GM21423 (cell line): ENCODE measurements at regions not wholly inside any gene's neighbourhood (a gene's known extent, or its start where the extent isn't known, plus 50 kb on each side); places are given as distances from the start of the nearest gene placed in this dataset.

Source experiments
- ATAC-seq: cut with Tn5 transposase; IDR thresholded peaks from one replicate; pipeline ENCODE4 v1.9.1; 2021; ENCODE audit warnings: mild to moderate bottlenecking, moderate library complexity; ENCODE audit not compliant: unreplicated experiment

DNA sequence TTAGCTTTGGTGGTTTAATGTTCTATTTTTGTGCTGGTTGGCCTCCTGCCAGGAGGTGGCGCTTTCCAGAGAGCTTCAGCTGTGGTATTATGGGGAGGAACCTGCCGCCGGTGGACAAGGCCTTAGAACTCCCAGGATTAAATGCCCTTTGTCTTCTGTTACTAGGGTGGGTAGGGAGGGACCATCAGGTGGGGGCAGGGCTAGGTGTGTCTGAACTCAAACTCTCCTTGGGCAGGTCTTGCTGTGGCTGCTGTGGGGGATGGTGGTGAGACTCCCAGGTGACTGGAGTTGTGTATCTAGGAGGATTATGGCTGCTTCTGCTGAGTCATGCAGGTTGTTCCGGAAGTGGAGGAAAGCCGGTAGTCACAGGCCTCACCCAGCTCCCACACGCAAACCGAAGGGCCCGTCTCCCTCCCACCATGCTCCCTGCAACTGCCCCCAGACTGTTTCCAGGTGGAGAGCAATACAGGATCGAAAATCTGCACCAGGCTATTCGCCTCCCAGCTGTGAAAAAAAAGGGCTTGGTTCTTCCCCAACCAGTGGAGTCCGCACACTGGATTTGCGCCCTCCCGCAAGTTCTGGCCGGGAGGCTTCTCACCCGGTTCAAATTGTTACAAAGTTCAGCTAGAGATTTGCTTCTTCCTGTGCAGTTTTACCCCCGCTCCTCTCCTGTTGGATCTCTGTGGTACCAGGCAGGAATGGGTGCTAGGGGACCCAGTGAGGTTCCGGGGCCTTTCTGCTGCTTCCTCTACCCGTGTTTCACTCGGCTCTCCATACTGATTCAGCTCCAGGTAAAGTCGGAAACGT, 220.5 kb downstream of the CENPF start:
- ATAC-seq: no peak

DNA sequence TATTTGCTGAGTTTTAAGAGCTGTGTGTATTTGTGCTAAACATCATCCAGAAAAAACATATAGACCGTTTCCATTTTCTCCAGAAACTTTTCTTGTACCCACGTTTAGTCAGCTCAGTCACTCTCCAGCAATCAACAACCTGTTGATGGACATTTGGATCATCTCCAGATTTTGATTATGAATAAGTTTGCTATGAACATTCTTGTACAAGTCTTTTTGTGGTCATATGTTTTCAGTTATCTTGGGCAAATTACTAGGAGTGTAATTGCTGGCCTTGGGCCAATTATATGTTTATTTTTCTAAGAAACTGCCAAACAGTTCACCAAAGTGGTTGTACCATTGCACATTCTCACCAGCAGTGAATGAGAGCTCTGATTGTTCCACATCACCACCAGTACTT, 221.8 kb downstream of the CENPF start:
- no peak for ATAC-seq

DNA sequence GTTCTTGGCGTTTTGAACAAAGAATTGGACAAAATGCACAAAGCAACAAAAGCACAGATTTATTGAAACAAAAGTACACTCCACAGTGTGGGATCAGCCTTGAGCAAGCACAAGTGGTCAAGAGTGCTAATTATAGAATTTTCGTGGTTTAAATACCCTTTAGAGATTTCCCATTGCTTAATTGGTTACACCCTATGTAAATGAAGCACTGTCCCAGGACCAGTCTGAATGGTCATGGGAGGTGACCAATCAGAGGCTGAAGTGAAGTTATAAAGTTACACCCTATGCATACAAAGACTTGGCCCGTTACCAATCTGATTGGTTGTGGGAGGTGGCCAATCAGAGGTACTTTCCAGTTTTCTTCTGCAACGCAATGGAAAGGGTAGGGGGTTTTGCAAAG, 223.6 kb downstream of the CENPF start:
- no peak for ATAC-seq

DNA sequence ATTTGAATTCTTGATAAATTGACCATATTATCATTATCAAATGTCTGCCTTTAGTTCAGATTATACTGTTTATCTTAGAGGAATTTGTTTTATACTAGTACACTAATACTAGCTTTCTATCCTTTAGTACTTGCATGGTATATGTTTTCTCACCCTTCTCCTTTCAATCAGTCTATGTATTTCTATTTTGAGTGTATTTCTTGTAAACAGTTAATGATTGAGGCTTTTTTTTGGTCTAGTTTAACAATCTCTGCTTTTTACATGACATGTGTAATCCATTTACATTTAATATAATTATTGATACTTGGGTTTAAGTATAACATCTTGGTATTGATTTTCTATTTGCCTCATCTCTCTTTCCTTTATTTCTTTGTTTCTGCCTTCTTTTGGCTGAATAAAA, 224.9 kb downstream of the CENPF start:
- no peak for ATAC-seq

DNA sequence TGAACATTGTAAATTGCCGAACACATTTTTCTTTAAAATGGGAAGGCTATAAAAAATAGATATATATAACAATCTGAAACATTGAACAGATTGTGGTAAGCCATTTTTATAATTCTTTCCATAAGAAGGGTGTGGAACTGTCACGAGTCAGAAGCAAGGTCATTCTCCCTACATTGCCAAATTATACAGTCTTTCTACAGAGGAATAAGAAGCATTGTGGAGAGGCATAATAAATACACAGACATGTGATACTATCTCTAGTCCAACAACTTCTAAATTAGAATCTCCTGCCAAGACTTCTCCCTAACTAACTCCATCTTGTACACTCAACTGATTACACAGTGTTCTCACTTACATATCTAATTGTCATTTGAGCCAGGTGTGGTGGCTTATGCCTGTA, 227.9 kb downstream of the CENPF start:
- ATAC-seq: no peak

DNA sequence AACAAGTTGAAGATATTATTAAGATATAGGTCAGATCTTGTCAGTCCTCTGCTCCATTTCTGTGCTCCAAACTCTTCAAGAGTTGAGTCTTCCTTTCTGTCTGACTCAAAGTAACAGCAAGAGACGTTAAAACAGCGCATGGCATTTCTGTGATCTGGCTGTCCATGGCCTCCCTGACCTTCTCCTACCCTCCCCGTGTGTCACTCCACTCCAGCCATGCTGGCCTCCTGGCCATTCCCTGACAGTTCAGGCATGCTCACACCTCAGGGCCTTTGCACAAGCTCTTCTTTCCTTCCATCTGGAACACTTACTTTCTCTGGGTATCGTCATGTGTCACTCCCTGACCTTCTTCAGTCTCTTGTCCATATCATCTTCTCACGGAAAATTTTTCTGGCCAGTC, 229.0 kb downstream of the CENPF start:
- no peak for ATAC-seq

DNA sequence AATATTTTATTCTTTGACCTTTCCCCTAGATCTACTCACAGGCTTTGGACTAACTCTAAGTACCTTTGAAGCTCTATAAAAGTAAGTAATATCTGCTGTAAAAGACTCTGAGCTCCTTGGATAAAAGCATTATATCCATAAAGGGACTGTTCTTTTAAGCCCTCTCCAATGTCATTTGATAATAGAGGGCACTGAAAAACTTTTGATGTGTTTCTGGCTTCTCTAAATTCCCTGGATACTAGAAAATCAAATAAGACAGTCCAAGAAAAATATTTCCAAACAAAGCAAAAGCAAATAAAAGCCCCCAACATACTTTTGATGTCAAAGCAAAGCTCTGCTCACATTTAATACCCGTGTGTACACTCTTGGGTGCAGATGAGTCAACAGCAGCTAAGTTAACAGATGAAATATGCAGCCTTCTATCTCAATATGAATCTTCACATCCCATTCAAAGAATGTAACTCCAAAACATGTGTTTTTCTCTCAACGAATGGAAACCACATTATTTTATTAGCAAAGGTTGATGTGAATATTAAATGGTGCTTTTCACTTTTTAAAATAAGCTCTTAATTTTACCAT, 230.3 kb downstream of the CENPF start:
- ATAC-seq: no peak

DNA sequence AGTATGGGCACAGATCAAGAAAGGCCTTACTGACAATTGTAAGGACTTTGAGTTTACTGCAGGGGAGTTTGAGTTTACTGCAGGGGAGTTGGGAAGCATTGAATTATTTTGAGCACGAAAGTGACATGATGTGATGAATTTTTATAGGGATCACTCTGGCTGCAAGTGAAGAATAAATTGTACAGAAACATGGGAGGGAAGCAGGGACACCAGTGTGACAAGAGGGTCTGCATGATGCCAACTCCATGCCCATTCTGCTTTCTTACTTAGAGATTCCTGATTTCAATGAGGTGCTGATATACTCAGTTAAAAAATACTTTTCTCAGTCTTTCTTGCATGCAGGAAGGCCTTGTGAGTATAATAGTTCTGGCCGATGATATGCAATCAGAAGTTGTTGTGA, 234.4 kb downstream of the CENPF start:
- ATAC-seq: no peak

DNA sequence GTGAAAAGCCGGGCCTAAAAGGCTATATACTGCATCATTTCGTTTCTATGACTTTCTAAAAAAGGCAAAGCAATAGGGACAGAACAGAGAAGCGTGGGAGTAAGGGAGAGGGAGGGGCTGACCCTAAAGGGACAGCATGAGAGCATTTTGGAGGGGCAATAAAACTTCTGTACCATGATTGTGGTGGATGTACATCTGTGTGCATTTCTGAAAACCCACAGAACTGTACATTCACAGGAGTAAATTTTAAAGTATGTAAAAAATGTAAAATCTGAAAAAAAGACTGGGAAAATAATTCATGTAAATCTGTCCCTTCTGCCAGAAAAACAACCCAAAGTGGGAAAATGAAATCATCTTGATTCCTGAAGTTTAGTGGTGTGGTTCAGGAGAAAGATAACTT, 235.4 kb downstream of the CENPF start:
- ATAC-seq: no peak

DNA sequence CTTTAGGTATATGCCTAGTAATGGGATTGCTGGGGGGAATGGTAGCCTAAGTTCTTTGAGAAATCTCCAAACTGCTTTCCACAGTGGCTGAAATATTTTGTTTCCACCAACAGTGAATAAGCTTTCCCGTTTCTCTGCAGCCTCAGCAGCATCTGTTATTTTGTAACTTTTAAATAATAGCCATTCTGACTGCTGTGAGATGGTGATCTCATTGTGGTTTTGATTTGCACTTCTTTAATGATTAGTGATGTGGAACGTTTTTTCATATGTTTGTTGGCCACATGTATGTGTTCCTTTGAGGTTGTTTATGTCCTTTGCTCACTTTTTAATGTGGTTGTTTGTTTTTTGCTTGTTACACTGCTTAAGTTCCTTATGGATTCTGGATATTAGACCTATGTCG, 237.4 kb downstream of the CENPF start:
- no peak for ATAC-seq

DNA sequence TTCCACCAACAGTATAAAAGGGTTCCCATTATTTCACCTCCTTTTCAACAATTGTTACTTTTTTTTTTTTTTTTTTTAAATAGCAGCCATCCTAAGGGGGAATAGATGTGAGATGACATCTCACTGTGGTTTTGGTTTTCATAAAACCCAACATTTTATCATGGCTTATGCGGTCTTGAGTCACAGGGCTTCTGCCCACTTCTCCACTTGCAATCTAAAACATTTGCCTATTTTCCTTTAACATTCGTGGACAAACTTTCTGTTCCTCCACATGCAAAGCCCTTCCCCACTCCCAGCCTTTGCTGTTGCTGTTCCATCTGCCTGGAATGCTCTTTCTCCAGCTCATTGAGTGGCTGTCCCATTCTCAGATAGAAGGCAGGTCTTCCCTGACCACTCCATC, 239.7 kb upstream of the KCNK2 start:
- no peak for ATAC-seq

DNA sequence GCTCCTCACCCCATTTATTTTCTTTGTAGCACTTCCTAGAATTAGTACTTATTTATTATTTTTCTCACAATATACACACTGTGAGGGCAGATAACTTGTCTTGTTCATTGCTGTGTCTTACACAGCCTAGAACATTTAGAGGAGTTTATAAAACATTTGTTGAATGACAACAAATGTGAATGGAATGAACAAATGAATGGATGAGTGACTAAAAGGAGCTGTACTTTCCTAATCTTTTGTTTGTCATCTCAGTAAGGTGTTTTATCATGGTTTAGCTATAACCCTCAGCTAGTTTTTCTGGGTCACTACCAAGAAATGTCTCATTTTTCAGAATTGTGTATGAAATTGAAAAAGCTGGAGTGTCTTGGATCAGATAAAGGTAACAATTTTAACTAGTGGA, 239.3 kb upstream of the KCNK2 start:
- ATAC-seq: no peak

DNA sequence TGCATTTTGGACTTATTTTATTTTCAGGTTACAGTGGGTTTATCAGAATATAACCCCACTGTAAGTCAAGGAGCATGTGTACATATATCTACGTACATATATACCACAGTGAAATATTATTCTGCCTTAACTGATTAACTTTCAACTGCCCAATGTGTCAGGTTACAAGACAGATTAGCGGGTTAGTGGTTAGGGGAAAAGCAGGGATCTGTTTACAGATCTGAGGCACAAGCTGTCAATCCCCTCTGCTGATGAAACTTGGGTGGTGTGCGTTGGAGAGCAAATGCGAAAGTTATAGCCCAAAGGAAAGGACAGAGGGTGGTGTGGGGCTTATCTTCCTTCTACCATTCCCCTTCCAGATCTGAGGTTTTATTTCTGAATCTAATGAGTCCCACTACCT, 238.2 kb upstream of the KCNK2 start:
- ATAC-seq: no peak

DNA sequence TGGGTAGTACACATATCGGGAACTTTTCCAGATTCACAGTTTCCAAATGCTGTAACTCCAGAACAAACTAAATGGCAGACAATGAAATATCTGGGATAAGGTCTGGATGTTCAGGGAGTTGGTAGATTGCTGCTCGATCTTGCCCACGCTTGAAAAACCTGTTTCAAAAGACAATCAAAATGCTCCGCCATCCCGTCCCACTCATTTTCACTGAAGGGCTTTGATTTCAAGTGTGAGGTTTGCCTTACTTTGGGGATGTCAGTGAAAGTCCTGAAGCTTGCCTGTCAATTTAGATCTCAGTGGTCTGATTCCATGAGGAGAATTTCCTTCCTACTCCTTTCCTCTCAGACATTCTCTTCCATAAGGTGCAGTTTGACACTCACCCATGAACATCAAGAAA, 236.3 kb upstream of the KCNK2 start:
- ATAC-seq: no peak

DNA sequence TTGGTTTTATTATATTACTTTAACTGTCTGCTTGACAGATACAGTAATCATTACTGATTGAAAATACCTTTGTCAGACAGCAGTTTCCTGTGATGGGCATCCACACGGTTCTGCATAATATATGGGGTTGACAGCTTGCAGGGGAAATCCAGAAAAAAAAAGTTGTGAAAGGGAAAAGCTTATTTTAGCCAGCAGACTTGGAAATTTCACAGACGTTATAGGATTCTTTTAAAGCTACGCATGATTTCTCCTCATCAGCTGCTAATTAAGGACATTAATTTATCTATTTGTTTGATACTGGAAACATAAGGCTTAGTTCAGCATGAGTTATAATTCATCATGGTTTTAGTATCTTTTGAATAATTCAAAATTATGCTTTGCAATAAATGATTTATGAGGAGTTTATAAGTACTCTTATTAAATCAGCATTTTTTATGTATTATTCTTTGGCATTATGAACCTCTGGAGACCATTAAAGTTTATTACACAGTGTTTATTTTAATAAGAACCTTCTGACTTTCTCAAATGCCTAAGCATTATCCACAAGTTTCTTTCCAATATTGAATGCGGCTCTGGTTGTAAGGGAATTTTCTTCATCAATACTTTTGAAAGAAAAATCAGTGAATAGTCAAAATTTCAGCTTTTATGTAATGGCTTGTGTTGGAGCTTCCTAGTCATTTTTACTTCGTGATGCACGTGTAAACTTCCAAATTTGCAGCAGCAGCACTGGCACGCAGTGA, 235.3 kb upstream of the KCNK2 start:
- ATAC-seq: no peak

DNA sequence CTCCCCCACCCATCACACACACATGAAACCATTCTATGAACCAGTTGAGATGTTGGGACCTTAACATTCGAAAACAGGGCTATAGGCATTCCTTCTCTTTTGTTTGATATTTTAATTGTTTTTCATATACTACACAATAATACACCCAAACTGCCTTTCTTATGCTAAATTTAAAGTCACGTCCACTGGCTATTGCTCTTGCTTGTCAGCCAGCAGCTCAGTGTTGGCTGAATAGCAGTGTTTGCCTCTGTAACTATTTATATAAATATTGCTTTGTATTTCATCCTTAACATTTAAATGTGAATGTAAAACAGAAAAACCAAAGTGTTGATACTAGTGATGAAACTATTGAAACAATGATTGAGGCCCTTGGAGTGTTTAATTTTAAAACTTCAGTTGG, 234.4 kb upstream of the KCNK2 start:
- ATAC-seq: no peak

DNA sequence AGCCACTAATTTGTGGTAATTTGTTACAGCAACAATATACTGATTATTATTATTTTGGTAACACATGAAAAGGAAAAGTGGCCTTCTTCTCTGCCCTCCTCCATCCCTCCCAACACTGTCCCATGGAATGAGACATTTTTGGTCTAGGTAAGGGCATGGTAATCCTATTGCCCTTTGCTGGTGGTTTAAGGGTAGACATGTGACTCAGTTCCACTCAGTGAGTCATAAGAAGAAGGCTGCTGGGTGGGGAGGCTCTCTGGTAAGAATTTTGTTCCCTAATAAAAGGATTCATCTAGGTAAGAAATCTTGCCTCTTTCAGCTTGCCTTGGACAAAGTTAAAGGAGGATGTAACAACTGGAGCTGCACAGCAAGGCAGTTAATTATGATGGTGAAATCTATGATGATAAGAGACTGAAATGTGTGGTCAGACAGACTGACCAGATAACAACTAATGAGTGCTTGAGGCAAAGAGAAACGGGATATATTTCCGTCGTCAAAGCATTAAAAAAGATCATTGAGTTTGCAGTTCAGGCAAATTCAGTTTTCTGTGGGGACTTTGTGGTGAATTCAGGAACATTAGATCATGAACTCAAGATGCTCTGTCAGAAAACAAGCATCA, 232.0 kb upstream of the KCNK2 start:
- no peak for ATAC-seq

DNA sequence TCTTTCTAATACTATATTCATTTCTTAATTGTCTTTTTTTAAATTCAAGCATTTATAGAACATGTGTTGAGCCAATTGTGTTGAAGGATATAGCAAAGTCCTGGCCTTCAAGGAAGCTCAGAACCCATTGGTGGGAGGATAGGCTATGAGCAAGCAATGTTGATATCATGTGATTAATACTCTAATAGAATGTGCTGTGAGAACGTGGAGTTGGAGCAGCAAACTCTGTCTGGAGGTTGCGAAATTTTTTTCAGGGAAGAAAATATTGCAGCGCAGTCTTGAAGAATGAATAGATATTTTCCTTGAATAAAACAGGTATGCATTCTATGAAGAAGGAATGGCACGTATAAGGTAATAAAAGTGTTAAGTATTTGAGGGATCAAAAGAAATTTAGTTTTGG, 229.2 kb upstream of the KCNK2 start:
- no peak for ATAC-seq

DNA sequence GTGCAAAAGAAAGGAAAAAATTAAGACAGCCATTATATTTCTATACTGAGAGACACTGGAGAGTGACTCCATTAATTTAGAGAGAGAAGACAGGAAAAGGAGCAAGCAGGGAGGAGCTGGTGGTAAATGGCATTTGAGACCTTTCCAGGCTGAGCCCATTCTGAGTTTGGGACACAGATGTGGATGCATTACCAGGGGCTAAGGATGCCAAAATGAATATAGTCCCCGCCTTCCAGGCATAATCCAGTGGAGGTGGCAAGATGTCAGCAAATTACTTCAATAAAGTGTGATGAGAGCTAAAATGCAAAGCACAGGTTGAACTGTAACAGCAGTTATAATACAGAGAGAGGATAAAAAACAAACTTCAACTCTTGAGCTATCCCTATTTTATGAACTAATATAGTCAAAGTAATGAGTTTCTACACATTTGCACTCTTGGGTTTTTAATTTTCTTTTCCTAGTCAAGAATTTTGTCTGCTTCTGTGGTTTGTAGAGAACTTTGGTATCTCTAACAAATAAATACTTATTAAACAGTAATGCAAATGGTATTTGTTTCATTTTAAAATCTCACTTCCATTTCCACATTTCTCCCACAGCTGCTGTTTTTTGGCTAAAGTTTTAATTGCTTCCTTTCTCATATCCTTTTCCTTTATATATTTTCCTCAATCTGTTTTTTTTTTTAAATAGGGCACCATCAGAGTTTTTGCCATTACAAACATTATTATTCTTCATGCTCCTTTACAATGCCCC, 228.2 kb upstream of the KCNK2 start:
- no peak for ATAC-seq

DNA sequence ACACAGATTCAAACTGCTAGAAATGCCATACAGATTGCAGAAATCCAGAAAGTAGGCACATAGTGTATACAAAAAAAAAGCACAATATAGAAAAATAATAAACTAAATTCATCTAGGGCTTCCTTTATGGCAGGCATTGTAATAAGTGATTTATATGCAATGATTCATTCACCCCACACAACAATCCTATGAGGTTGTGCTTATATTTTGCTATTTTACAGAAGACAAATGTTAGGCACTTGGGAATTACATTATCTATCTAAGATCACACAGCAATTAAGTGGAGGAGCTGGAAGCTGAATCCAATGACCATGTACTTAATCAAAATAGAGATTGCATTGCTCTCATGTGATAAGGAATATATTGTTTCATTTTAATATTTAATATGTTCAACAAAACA, 225.7 kb upstream of the KCNK2 start:
- no peak for ATAC-seq

DNA sequence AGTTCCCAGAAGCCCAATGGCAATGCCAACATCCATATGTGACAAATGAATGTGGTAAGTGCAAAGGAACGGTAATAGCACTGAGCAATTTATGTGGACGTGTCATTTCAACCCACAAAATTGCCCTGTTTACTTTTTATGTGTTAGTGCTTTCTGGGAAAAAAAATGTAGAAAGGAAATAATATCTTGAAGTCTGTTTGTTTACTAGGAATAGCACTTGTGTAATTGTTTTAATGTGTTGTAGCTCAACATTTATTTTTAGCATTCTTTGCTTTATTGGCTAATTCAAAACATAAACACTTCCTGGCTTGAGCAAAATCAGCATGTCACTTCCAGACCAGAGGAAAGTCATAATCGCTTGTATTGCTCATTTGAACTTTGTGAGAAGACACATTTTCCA, 224.8 kb upstream of the KCNK2 start:
- no peak for ATAC-seq
